H1 (cell line): ENCODE measurements at regions not wholly inside any gene's neighbourhood (a gene's known extent, or its start where the extent isn't known, plus 50 kb on each side); places are given as distances from the start of the nearest gene placed in this dataset.

Experiments used
- CTCF ChIA-PET: fragments of 300-600 bp; sonication (Branson Sonifier 250); formaldehyde crosslinking; loops from one replicate; lab custom pipeline; 2021; ENCODE audit not compliant: partially characterized antibody; lab: Charles Lee
- POLR2A ChIA-PET: fragments of 300-600 bp; sonication (Branson Sonifier 250); formaldehyde crosslinking; loops from one replicate; lab custom pipeline; 2021; ENCODE audit warnings: inconsistent platforms; ENCODE audit not compliant: partially characterized antibody; lab: Charles Lee
- DNase-seq, 2 experiments: peaks; one replicate each; pipeline versions ENCODE4 v3.0.0 to v3.0.0-alpha.2; 2010 to 2022; ENCODE audit warnings: low spot score in 2 of 2, low read depth in 1 of 2, mixed read lengths in 1 of 2
- FAIRE-seq: peaks from 2 replicates; lab custom pipeline; 2011; peaks lifted over from hg19 to GRCh38; lab: Jason Lieb, UNC
- H2AFZ ChIP-seq: 2 replicates; pipeline ENCODE4 v1.8.1; 2012; ENCODE audit warnings: low read length, inconsistent platforms
- H2AK5ac ChIP-seq: 2 replicates; pipeline ENCODE4 v1.6.1; 2013; ENCODE audit warnings: low read depth, low read length
- H2BK120ac ChIP-seq: replicated peaks from 2 replicates; pipeline ENCODE3; 2013; ENCODE audit warnings: low read depth, low read length, inconsistent platforms
- H2BK12ac ChIP-seq: 2 replicates; pipeline ENCODE4 v1.6.1; 2013; ENCODE audit warnings: low read depth, low read length
- H2BK15ac ChIP-seq: 2 replicates; pipeline ENCODE4 v1.6.1; 2013; ENCODE audit warnings: low read length
- H2BK20ac ChIP-seq: 2 replicates; pipeline ENCODE4 v1.6.1; 2013; ENCODE audit warnings: low read length
- H2BK5ac ChIP-seq: 2 replicates; pipeline ENCODE4 v1.6.1; 2013; ENCODE audit warnings: low read depth, low read length
- H3K14ac ChIP-seq: 2 replicates; pipeline ENCODE4 v1.6.1; 2013; ENCODE audit warnings: inconsistent platforms; ENCODE audit not compliant: insufficient read length
- H3K18ac ChIP-seq: 2 replicates; pipeline ENCODE4 v1.6.1; 2013; ENCODE audit warnings: low read length; ENCODE audit errors: extremely low read depth
- H3K23ac ChIP-seq: 2 replicates; pipeline ENCODE4 v1.6.1; 2013; ENCODE audit warnings: inconsistent platforms; ENCODE audit not compliant: insufficient read length
- H3K23me2 ChIP-seq: 2 replicates; pipeline ENCODE4 v1.6.1; 2013; ENCODE audit warnings: low read depth, low read length
- H3K27ac ChIP-seq: 2 replicates; pipeline ENCODE4 v1.6.1; 2011; ENCODE audit warnings: low read depth, low read length, inconsistent platforms
- H3K27me3 ChIP-seq, 4 experiments: replicated peaks in 1 of 4; 1 replicate in 1 of 4; 2 replicates in 3 of 4; pipeline versions ENCODE4 v1.6.1 to v1.8.1; 2011 to 2013; ENCODE audit warnings: low read length in 3 of 4, mild to moderate bottlenecking in 3 of 4, inconsistent platforms in 2 of 4, mixed read lengths in 2 of 4, moderate library complexity in 1 of 4; ENCODE audit not compliant: control insufficient read depth in 3 of 4, insufficient read depth in 3 of 4; ENCODE audit errors: extremely low read depth in 1 of 4
- H3K36me3 ChIP-seq, 4 experiments: 2 replicates each; pipeline versions ENCODE4 v1.6.1 to v1.8.1; 2011 to 2013; ENCODE audit warnings: mild to moderate bottlenecking in 4 of 4, low read length in 3 of 4, moderate library complexity in 2 of 4, control low read depth in 1 of 4, inconsistent platforms in 1 of 4; ENCODE audit not compliant: insufficient read depth in 4 of 4, control insufficient read depth in 2 of 4
- H3K4ac ChIP-seq: replicated peaks from 2 replicates; pipeline ENCODE3; 2013; ENCODE audit warnings: low read length, low read depth, mixed read lengths, inconsistent platforms; ENCODE audit not compliant: insufficient read length
- H3K4me1 ChIP-seq, 4 experiments: replicated peaks in 1 of 4; 1 replicate in 1 of 4; 2 replicates in 3 of 4; pipeline versions ENCODE4 v1.6.1 to v1.8.1; 2011 to 2013; ENCODE audit warnings: low read length in 3 of 4, inconsistent platforms in 2 of 4, mixed read lengths in 1 of 4; ENCODE audit not compliant: insufficient read depth in 4 of 4, control insufficient read depth in 3 of 4
- H3K4me2 ChIP-seq, 2 experiments: 2 replicates each; pipeline versions ENCODE4 v1.6.1 to v1.8.1; 2011 to 2013; ENCODE audit warnings: low read depth in 2 of 2, low read length in 2 of 2, control low read depth in 1 of 2, inconsistent platforms in 1 of 2, mild to moderate bottlenecking in 1 of 2; ENCODE audit not compliant: insufficient read depth in 1 of 2
- H3K4me3 ChIP-seq, 4 experiments: fragments of 200-600, 300-600 bp in 1 of 4; sonication (generic), shearing (Covaris generic), sonication (Bioruptor Twin) in 1 of 4; 2 replicates each; pipeline versions ENCODE4 v1.5.1 to v1.8.1; 2011 to 2016; ENCODE audit warnings: low read length in 4 of 4, low read depth in 3 of 4, control low read depth in 2 of 4, inconsistent platforms in 2 of 4, mild to moderate bottlenecking in 2 of 4, mixed read lengths in 1 of 4, moderate library complexity in 1 of 4; ENCODE audit not compliant: insufficient read depth in 2 of 4; ENCODE audit errors: extremely low read depth in 1 of 4
- H3K56ac ChIP-seq: replicated peaks from 2 replicates; pipeline ENCODE3; 2013; ENCODE audit warnings: low read depth, mild to moderate bottlenecking, mixed read lengths, low read length, inconsistent platforms; ENCODE audit not compliant: insufficient read length
- H3K79me1 ChIP-seq: 2 replicates; pipeline ENCODE4 v1.6.1; 2013; ENCODE audit warnings: low read depth, low read length, control low read depth
- H3K79me2 ChIP-seq, 2 experiments: 2 replicates each; pipeline versions ENCODE4 v1.6.1 to v1.8.1; 2012 to 2013; ENCODE audit warnings: low read length in 2 of 2, mild to moderate bottlenecking in 2 of 2, inconsistent platforms in 1 of 2; ENCODE audit not compliant: insufficient read depth in 2 of 2, control insufficient read depth in 1 of 2
- H3K9ac ChIP-seq, 4 experiments: replicated peaks in 1 of 4; 1 replicate in 1 of 4; 2 replicates in 3 of 4; pipeline versions ENCODE4 v1.6.1 to v1.8.1; 2011 to 2013; ENCODE audit warnings: low read depth in 3 of 4, low read length in 3 of 4, control low read depth in 2 of 4, mild to moderate bottlenecking in 2 of 4, moderate library complexity in 2 of 4, inconsistent platforms in 1 of 4; ENCODE audit errors: extremely low read depth in 1 of 4
- H3K9me3 ChIP-seq, 2 experiments: 2 replicates each; pipeline versions ENCODE4 v1.6.1 to v1.8.1; 2012 to 2013; ENCODE audit warnings: mild to moderate bottlenecking in 2 of 2, moderate library complexity in 2 of 2, control low read depth in 1 of 2, inconsistent platforms in 1 of 2, low read depth in 1 of 2, low read length in 1 of 2, mixed read lengths in 1 of 2; ENCODE audit not compliant: insufficient read depth in 2 of 2
- H4K20me1 ChIP-seq, 2 experiments: replicated peaks in 1 of 2; 2 replicates each; pipeline versions ENCODE3 to v1.8.1; 2011 to 2013; ENCODE audit warnings: inconsistent platforms in 2 of 2, low read length in 2 of 2, mild to moderate bottlenecking in 1 of 2; ENCODE audit not compliant: insufficient read depth in 2 of 2, control insufficient read depth in 1 of 2
- H4K5ac ChIP-seq: 2 replicates; pipeline ENCODE4 v1.6.1; 2013; ENCODE audit warnings: low read length, low read depth, mixed read lengths, inconsistent platforms; ENCODE audit not compliant: insufficient read length
- H4K8ac ChIP-seq: 2 replicates; pipeline ENCODE4 v1.8.0; 2013; ENCODE audit warnings: mild to moderate bottlenecking, moderate library complexity, low read length, inconsistent platforms; ENCODE audit not compliant: insufficient read depth; ENCODE audit errors: extremely low read depth
- H4K91ac ChIP-seq: replicated peaks from 2 replicates; pipeline ENCODE3; 2013; ENCODE audit warnings: low read length, mixed read lengths, inconsistent platforms; ENCODE audit not compliant: insufficient read length
- CBX8 ChIP-seq: fragments of 300-800, 300-1000 bp; sonication (generic); IDR thresholded peaks from 2 replicates; pipeline ENCODE4 v1.7.1; 2016; ENCODE audit warnings: low read depth, low read length, borderline replicate concordance
- CTBP2 ChIP-seq: IDR thresholded peaks from 2 replicates; pipeline ENCODE4 v1.7.0; 2011; ENCODE audit warnings: borderline replicate concordance, mild to moderate bottlenecking, moderate library complexity, mixed read lengths, low read length; ENCODE audit not compliant: insufficient read depth, insufficient read length
- EZH2 ChIP-seq: fragments of 200-600 bp; sonication (generic); IDR thresholded peaks from 2 replicates; pipeline ENCODE4 v1.7.1; 2012; ENCODE audit warnings: low read depth, mild to moderate bottlenecking, moderate library complexity, low read length, inconsistent platforms; ENCODE audit not compliant: severe bottlenecking
- KDM5A ChIP-seq: fragments of 200-600 bp; IDR thresholded peaks from 2 replicates; pipeline ENCODE4 v1.7.1; 2012; ENCODE audit warnings: mild to moderate bottlenecking, low read length, inconsistent platforms, mixed read lengths
- NRF1 ChIP-seq: IDR thresholded peaks from 2 replicates; pipeline ENCODE4 v1.6.1; 2011; ENCODE audit warnings: mild to moderate bottlenecking, low read depth, low read length, improper control_type of control experiment
- SIX5 ChIP-seq: IDR thresholded peaks from 2 replicates; pipeline ENCODE4 v1.6.1; 2011; ENCODE audit warnings: mild to moderate bottlenecking, low read depth, low read length
- SP1 ChIP-seq: IDR thresholded peaks from 2 replicates; pipeline ENCODE4 v1.6.1; 2011; ENCODE audit warnings: low read depth, low read length
- SP2 ChIP-seq: IDR thresholded peaks from 2 replicates; pipeline ENCODE4 v1.6.1; 2012; ENCODE audit warnings: mild to moderate bottlenecking, low read length, inconsistent platforms
- TEAD4 ChIP-seq: IDR thresholded peaks from 2 replicates; pipeline ENCODE4 v1.6.1; 2012; ENCODE audit warnings: low read depth, low read length, inconsistent platforms, mixed read lengths
- WGBS, 2 experiments: shearing (Covaris generic) in 1 of 2; methylation state at CpG; one replicate each; pipeline versions ENCODE4 v1.1.6 to v1.1.7; 2013 to 2015; ENCODE audit warnings: low lambda C conversion rate in 2 of 2, mixed read lengths in 2 of 2, inconsistent platforms in 1 of 2, low coverage in 1 of 2, missing lambda C conversion rate in 1 of 2; ENCODE audit not compliant: insufficient replicate concordance in 2 of 2, insufficient coverage in 1 of 2, insufficient read length in 1 of 2; ENCODE audit errors: extremely low coverage in 1 of 2, missing lambda C conversion rate in 1 of 2; 5-methylcytosine and 5-hydroxymethylcytosine counted together

- no peak overlapping the region for H4K5ac ChIP-seq
- no peak overlapping the region for H4K91ac ChIP-seq
- H3K9me3 ChIP-seq = no peaks in the 10 kb centered on the region
- H2BK20ac ChIP-seq = no peak overlapping the region
- H4K8ac ChIP-seq = no peak overlapping the region
- TF ChIP-seq KDM5A (no peak), SP1 (no peak), EZH2 (no peak), SP2 (no peak), NRF1 (no peak), CTBP2 (no peak), TEAD4 (peak; percentile 62; the same call in 1 of the 2 replicates), SIX5 (no peak), CBX8 (no peak)
- no peak overlapping the region for H3K9ac ChIP-seq
- 81% methylated on average over 7 of the region's 7 CpGs; no CpG with 5 or more reads in 1 of the 2 experiments for WGBS, 2 experiments
- H3K14ac ChIP-seq = no peak overlapping the region
- no peak overlapping the region for H3K4me2 ChIP-seq
- no peak overlapping the region for H3K4ac ChIP-seq
- no peaks in the 10 kb centered on the region for H3K79me2 ChIP-seq
- H3K4me3 ChIP-seq = no peak overlapping the region
- H2AFZ ChIP-seq = peak overlapping the region; percentile 40; the same call in 1 of the 2 replicates
- no peaks in the 10 kb centered on the region for H3K4me1 ChIP-seq
- no peak overlapping the region for H2BK15ac ChIP-seq
- no peak overlapping the region for H2AK5ac ChIP-seq
- CTCF ChIA-PET = interaction anchor here (0.6 to 2.6 kb wide), 7 partner anchors 13 to 790 kb away, joined by 3 to 16 read pairs (median 4); no protein-coding TSS in a partner anchor
- H3K18ac ChIP-seq = no peak overlapping the region
- no peak overlapping the region for H2BK5ac ChIP-seq
- H2BK120ac ChIP-seq = no peak overlapping the region
- no peak overlapping the region for H3K23ac ChIP-seq
- no peak overlapping the region for H3K56ac ChIP-seq
- no peaks in the 10 kb centered on the region for H3K23me2 ChIP-seq
- no peaks in the 10 kb centered on the region; a peak in 1 of 7 replicates for H3K27me3 ChIP-seq
- H2BK12ac ChIP-seq = no peak overlapping the region
- DNase-seq = no peak
- H4K20me1 ChIP-seq = no peaks in the 10 kb centered on the region
- no peak overlapping the region for H3K27ac ChIP-seq
- FAIRE-seq = no peak
- H3K36me3 ChIP-seq = no peaks in the 10 kb centered on the region
- POLR2A ChIA-PET = no interaction called here
- H3K79me1 ChIP-seq = no peaks in the 10 kb centered on the region
These were observed 285.1 kb downstream of the SLC4A3 start for GRCh38 chr2:219912491-219912921.
